MM.1S (cell line): ENCODE measurements at regions not wholly inside any gene's neighbourhood (a gene's known extent, or its start where the extent isn't known, plus 50 kb on each side); places are given as distances from the start of the nearest gene placed in this dataset.

Source experiments
- DNase-seq: peaks from one replicate; pipeline ENCODE4 v3.0.0-alpha.2; 2015
- H2AFZ ChIP-seq: fragments of 300-600 bp; sonication (generic); 2 replicates; pipeline ENCODE4 v1.6.0; 2016; ENCODE audit warnings: antibody characterized with exemption, low read length
- H3F3A ChIP-seq: fragments of 300-600 bp; sonication (generic); 2 replicates; pipeline ENCODE4 v1.6.1; 2016; ENCODE audit warnings: mild to moderate bottlenecking, antibody characterized with exemption, low read length, moderate library complexity, mixed read lengths; ENCODE audit not compliant: insufficient read depth
- H3K27ac ChIP-seq: fragments of 300-600 bp; sonication (generic); 2 replicates; pipeline ENCODE4 v1.5.1; 2016; ENCODE audit warnings: mild to moderate bottlenecking, low read length
- H3K27me3 ChIP-seq: fragments of 300-600 bp; sonication (generic); replicated peaks from 2 replicates; pipeline ENCODE4 v1.6.0; 2016; ENCODE audit warnings: low read length; ENCODE audit not compliant: insufficient read depth
- H3K36me3 ChIP-seq: fragments of 300-600 bp; sonication (generic); replicated peaks from 2 replicates; pipeline ENCODE4 v1.6.1; 2016; ENCODE audit warnings: mild to moderate bottlenecking, low read length, mixed read lengths; ENCODE audit not compliant: insufficient read depth
- H3K4me1 ChIP-seq: fragments of 300-600 bp; sonication (generic); 2 replicates; pipeline ENCODE4 v1.6.1; 2016; ENCODE audit warnings: low read length, mixed read lengths
- H3K4me2 ChIP-seq: fragments of 300-600 bp; sonication (generic); 2 replicates; pipeline ENCODE4 v1.6.0; 2016; ENCODE audit warnings: low read depth, low read length
- H3K4me3 ChIP-seq: fragments of 300-600 bp; sonication (generic); 2 replicates; pipeline ENCODE4 v1.5.1; 2016; ENCODE audit warnings: low read length, mixed read lengths
- H3K79me2 ChIP-seq: fragments of 300-600 bp; sonication (generic); 2 replicates; pipeline ENCODE4 v1.6.1; 2016; ENCODE audit warnings: mixed run types, low read length, mixed read lengths
- H3K9ac ChIP-seq: fragments of 300-600 bp; sonication (generic); 2 replicates; pipeline ENCODE4 v1.6.1; 2016; ENCODE audit warnings: low read length, mixed read lengths
- H3K9me2 ChIP-seq: fragments of 300-600 bp; sonication (generic); replicated peaks from 2 replicates; pipeline ENCODE4 v1.6.1; 2016; ENCODE audit warnings: mild to moderate bottlenecking, low read length, mixed read lengths; ENCODE audit not compliant: insufficient read depth
- H3K9me3 ChIP-seq: fragments of 300-600 bp; sonication (generic); replicated peaks from 2 replicates; pipeline ENCODE4 v1.6.1; 2016; ENCODE audit warnings: mild to moderate bottlenecking, low read length, mixed read lengths; ENCODE audit not compliant: insufficient read depth
- H4K20me1 ChIP-seq: fragments of 300-600 bp; sonication (generic); 2 replicates; pipeline ENCODE4 v1.6.1; 2016; ENCODE audit warnings: mild to moderate bottlenecking, low read length, moderate library complexity, mixed read lengths; ENCODE audit not compliant: insufficient read depth
- CTCF ChIP-seq: fragments of 300-600 bp; sonication (generic); IDR thresholded peaks from 2 replicates; pipeline ENCODE4 v1.5.1; 2016; ENCODE audit warnings: antibody characterized with exemption, low read length, mixed read lengths
- EZH2 ChIP-seq: fragments of 300-600 bp; sonication (generic); optimal IDR thresholded peaks from 2 replicates; pipeline ENCODE3; 2017; ENCODE audit warnings: low read depth, mild to moderate bottlenecking, antibody characterized with exemption, low read length, mixed read lengths
- EZH2phosphoT487 ChIP-seq: fragments of 300-600 bp; sonication (generic); IDR thresholded peaks from 2 replicates; pipeline ENCODE4 v1.6.1; 2018; ENCODE audit warnings: antibody characterized with exemption, low read length

DNA sequence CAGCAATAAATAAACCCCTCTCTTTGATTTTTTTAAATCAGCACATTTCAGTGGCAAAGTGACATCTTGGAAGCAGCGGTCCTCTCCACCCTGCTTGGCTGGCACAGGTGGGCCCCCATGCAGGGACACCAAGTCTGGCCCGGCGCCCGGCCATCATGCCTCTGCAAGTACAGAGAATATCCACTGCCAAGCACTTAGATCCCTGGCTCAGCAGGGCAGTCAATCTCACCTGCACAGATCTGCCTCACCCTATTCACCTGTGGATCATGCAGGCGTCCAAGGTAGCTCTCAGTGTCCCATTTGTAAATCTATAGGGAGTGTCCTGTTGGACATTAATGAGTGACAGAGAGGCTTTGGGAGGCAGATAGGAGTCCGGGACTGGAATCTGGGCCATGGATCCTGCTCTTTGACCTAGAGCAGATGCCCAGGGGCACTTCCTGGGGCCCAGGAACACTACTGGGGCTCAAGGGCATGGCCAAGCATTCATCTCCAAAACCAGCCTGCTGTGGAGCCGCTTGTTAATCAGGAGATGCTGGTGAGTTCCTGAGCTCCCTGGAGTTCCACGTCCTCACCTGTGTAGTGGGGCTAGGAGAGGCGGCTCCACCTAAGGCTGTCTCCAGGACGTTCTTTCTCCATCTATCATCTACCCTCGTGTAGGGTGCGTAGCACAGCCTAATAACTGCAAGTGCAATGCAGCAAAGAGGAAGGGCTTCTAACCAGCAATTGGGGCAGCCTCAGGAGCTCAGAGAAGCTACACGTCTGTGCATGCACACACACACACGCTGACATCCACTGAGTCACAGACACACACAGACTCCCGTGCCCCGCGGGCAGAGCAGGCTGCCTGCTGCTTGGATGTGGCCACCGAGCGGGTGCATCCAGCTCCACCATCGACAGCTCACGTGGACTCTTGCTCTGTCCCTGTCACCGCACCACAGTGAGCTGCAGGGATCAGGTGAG lies 123.6 kb downstream of the OAT start:
- no peak for DNase-seq
- Histone ChIP-seq H3K27ac (no peak overlapping the region), H3K79me2 (no peaks in the 10 kb centered on the region), H3K4me1 (peaks cover 9% of the 10 kb centered on the region), H2AFZ (no peak overlapping the region), H3F3A (peaks cover 5% of the 10 kb centered on the region), H3K4me3 (no peak overlapping the region), H3K36me3 (no peaks in the 10 kb centered on the region), H3K9me3 (no peaks in the 10 kb centered on the region), H3K4me2 (no peak overlapping the region), H3K9me2 (no peaks in the 10 kb centered on the region), H3K27me3 (no peaks in the 10 kb centered on the region), H3K9ac (no peak overlapping the region), H4K20me1 (no peaks in the 10 kb centered on the region)
- no peak for TF ChIP-seq EZH2
- no peak for TF ChIP-seq EZH2phosphoT487
- TF ChIP-seq CTCF, result no peak

DNA sequence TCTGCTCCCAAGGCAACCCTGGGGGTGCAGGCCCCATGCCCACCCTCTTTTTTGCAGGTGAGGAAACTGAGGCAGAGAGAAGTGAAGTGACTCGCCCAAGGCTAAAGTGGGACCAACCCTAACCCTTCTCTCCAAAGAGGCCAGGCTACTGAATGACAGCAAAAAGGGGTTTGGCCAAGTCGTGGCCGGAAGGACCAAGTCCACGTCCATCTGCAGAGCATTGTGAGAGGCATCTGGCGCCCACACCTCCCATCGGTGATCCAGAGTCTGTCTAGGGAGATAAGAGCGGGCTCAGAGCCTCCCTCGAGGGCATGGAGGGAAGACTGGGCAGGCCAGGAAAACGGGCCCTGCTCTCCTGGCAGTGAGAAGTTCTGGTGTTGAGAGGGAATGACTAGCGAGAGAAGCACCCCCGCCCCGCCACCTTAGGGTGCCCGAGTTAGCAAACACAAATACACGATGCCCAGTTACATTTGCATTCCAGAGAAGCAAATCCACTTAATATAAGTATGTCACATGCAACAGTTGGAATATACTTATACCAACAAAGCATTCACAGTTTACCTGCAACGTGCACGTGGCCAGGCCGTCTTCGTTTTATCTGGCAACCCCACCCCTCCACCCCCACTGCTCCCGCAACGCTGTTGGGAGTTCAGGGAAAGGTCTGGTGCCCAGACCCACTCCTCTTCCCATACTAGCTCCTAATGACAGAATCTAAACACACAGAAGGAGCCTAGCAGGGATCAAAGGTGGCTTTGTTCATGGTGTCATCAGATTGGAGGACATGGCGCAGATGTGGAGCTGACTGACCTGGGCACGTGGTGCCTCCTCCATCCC lies 124.9 kb downstream of the OAT start:
- H3K27me3 ChIP-seq, result no peaks in the 10 kb centered on the region
- H3K36me3 ChIP-seq, result no peaks in the 10 kb centered on the region
- H2AFZ ChIP-seq, result no peak overlapping the region
- H3K4me3 ChIP-seq, result no peak overlapping the region
- no peaks in the 10 kb centered on the region for H3K9me3 ChIP-seq
- H3K4me2 ChIP-seq, result no peak overlapping the region
- no peaks in the 10 kb centered on the region for H4K20me1 ChIP-seq
- DNase-seq, result no peak
- H3K79me2 ChIP-seq, result no peaks in the 10 kb centered on the region
- no peaks in the 10 kb centered on the region for H3K9me2 ChIP-seq
- peaks cover 11% of the 10 kb centered on the region for H3F3A ChIP-seq
- H3K9ac ChIP-seq, result no peak overlapping the region
- TF ChIP-seq EZH2 (no peak), EZH2phosphoT487 (no peak), CTCF (no peak)
- H3K27ac ChIP-seq, result no peak overlapping the region
- H3K4me1 ChIP-seq, result peaks cover 20% of the 10 kb centered on the region

- Histone ChIP-seq H4K20me1 (no peaks in the 10 kb centered on the region), H3K4me2 (no peak overlapping the region), H3K4me3 (no peak overlapping the region), H3K79me2 (no peaks in the 10 kb centered on the region), H3K27ac (no peak overlapping the region), H3K9ac (no peak overlapping the region), H3K27me3 (no peaks in the 10 kb centered on the region), H3K9me2 (no peaks in the 10 kb centered on the region), H2AFZ (no peak overlapping the region), H3K4me1 (peaks cover 20% of the 10 kb centered on the region), H3K9me3 (no peaks in the 10 kb centered on the region), H3F3A (peaks cover 11% of the 10 kb centered on the region), H3K36me3 (no peaks in the 10 kb centered on the region)
- TF ChIP-seq CTCF (no peak), EZH2phosphoT487 (no peak), EZH2 (no peak)
- DNase-seq, result no peak
These were observed 125.7 kb downstream of the OAT start for GRCh38 chr10:124292911-124293615.
